ENCODE measurements at regions not wholly inside any gene's neighbourhood (a gene's known extent, or its start where the extent isn't known, plus 50 kb on each side); places are given as distances from the start of the nearest gene placed in this dataset.

DNA sequence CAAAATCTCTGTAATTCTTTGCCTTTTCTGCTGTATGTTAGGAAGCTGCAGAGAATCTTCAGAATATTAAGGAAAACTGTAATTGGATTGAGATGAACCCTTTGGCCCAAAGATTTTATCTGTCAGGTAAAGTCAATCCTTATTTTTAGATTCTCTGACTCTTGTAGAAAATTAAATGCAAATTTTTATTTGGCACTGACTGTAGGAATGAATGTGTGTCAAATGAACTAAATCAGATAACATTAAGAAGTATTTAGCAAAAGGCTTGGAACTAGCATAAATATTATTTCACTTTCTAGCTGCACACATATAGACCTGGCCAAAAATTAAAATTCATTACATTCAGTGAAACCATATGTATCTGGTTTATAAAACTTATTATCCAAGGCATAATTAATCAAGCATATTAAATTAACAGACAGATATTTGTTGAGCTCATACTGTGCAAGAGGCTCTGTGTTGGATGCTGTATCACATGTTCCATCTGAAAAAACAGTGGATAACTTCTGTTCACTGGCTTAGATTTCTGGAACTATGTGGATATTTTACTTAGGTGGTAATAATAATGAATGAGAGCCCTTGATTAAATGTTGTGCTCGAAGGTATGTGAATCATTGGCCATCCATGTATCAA lies 124.8 kb downstream of the HDGFL1 start:
- no CpG with 5 or more reads among the region's 1 CpG for WGBS (ENCODE audit: extremely low coverage, insufficient read length, low lambda C conversion rate)
- no peak overlapping the region for H3K27ac ChIP-seq (ENCODE audit: insufficient read length, low read depth, low read length)
- no peaks in the 10 kb centered on the region for H3K27me3 Mint-ChIP-seq (ENCODE audit: low read depth)

More for the DNA sequence above, 124.8 kb downstream of the HDGFL1 start:
- H3K4me1 Mint-ChIP-seq: peaks cover 6 to 7% of the 10 kb centered on the region in 2 experiments
- peaks cover 4 to 5% of the 10 kb centered on the region in 2 experiments; a peak in 2 of 5 replicates for H3K9me3 Mint-ChIP-seq
- Histone ChIP-seq H3K14ac (ENCODE audit: insufficient read depth, low read length) (no peak overlapping the region), H3K4ac (ENCODE audit: low read depth, low read length) (no peak overlapping the region), H3K79me2 (ENCODE audit: insufficient read depth, low read length) (no peaks in the 10 kb centered on the region), H2BK120ac (ENCODE audit: low read depth, low read length, poor library complexity, severe bottlenecking) (no peak overlapping the region), H2BK5ac (ENCODE audit: insufficient read length, low read length) (no peak overlapping the region), H4K20me1 (ENCODE audit: control insufficient read depth, insufficient read depth, insufficient read length) (no peaks in the 10 kb centered on the region), H2BK15ac (ENCODE audit: low read depth, low read length) (no peak overlapping the region), H3K9ac (ENCODE audit: extremely low read depth, insufficient read length, low read length) (no peak overlapping the region), H2BK12ac (ENCODE audit: insufficient read length, low read depth, low read length) (no peak overlapping the region), H3K18ac (ENCODE audit: insufficient read length, low read depth, low read length) (no peak overlapping the region), H3T11ph (ENCODE audit: low read length) (no peak overlapping the region), H3K79me1 (ENCODE audit: insufficient read depth, low read depth, low read length, poor library complexity, severe bottlenecking) (no peaks in the 10 kb centered on the region), H3K27me3 (ENCODE audit: insufficient read depth, low read length) (no peaks in the 10 kb centered on the region), H4K5ac (ENCODE audit: insufficient read length, low read depth, low read length) (no peak overlapping the region), H2BK20ac (ENCODE audit: low read depth, low read length, poor library complexity, severe bottlenecking) (no peak overlapping the region), H3K4me2 (ENCODE audit: insufficient read depth, insufficient read length, low read length) (no peak overlapping the region), H3K23me2 (ENCODE audit: insufficient read length, low read depth, low read length, poor library complexity, severe bottlenecking) (no peaks in the 10 kb centered on the region), H4K91ac (ENCODE audit: insufficient read length, low read depth, low read length) (no peak overlapping the region), H3K4me1 (ENCODE audit: insufficient read depth, low read length) (0 out of 2 replicates have a peak, but pooled peaks cover 3% of the 10 kb centered on the region), H2AK5ac (ENCODE audit: insufficient read length, low read length) (no peak overlapping the region), H3K56ac (ENCODE audit: insufficient read length, low read depth, low read length) (no peak overlapping the region), H4K8ac (replicated peaks; ENCODE audit: insufficient read length, low read depth, low read length) (no peak overlapping the region), H3K23ac (ENCODE audit: insufficient read length, low read depth, low read length) (no peak overlapping the region), H2AFZ (ENCODE audit: low read length) (no peak overlapping the region), H3K9me3 (ENCODE audit: control insufficient read depth, low read depth, low read length) (no peaks in the 10 kb centered on the region)
- no peaks in the 10 kb centered on the region for H3K36me3 Mint-ChIP-seq (ENCODE audit: insufficient read depth in 1 of 3, low read depth in 3 of 3)
- TF ChIP-seq, protein P1, sequence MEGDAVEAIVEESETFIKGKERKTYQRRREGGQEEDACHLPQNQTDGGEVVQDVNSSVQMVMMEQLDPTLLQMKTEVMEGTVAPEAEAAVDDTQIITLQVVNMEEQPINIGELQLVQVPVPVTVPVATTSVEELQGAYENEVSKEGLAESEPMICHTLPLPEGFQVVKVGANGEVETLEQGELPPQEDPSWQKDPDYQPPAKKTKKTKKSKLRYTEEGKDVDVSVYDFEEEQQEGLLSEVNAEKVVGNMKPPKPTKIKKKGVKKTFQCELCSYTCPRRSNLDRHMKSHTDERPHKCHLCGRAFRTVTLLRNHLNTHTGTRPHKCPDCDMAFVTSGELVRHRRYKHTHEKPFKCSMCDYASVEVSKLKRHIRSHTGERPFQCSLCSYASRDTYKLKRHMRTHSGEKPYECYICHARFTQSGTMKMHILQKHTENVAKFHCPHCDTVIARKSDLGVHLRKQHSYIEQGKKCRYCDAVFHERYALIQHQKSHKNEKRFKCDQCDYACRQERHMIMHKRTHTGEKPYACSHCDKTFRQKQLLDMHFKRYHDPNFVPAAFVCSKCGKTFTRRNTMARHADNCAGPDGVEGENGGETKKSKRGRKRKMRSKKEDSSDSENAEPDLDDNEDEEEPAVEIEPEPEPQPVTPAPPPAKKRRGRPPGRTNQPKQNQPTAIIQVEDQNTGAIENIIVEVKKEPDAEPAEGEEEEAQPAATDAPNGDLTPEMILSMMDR (conservative IDR thresholded peaks at IDR 0.05): no peak
- no peak overlapping the region for H3K27ac Mint-ChIP-seq
- DNase-seq: no peak
- H3K4me3 Mint-ChIP-seq: no peak overlapping the region
